ENCODE measurements at regions not wholly inside any gene's neighbourhood (a gene's known extent, or its start where the extent isn't known, plus 50 kb on each side); places are given as distances from the start of the nearest gene placed in this dataset.

GRCh38 chr6:91340896-91341395, 754.1 kb upstream of the MAP3K7 start:
- TF ChIP-seq CTCF (IDR thresholded peaks at IDR 0.05), result no peak
- TF ChIP-seq POLR2A (IDR thresholded peaks at IDR 0.05), result no peak

Measured in body of pancreas (tissue), 4 donors.